ENCODE measurements at regions not wholly inside any gene's neighbourhood (a gene's known extent, or its start where the extent isn't known, plus 50 kb on each side); places are given as distances from the start of the nearest gene placed in this dataset.

- TF ChIP-seq CTCF (IDR thresholded peaks at IDR 0.05), result no peak
- no peak for TF ChIP-seq POLR2A (IDR thresholded peaks at IDR 0.05)
Measured at GRCh38 chr1:98055457-98055856, 134.6 kb upstream of the DPYD start.
